HUDEP-2 (cell line): ENCODE measurements at regions not wholly inside any gene's neighbourhood (a gene's known extent, or its start where the extent isn't known, plus 50 kb on each side); places are given as distances from the start of the nearest gene placed in this dataset.
A peak's percentile ranks its signal among the peaks of the same experiment; 100 is the strongest.

Experiments used
- DNase-seq, 76 experiments: peaks; one replicate each; lab custom pipeline; 2025; ENCODE audit not compliant: unreplicated experiment in 76 of 76; lab: John Stamatoyannopoulos, UW

DNA sequence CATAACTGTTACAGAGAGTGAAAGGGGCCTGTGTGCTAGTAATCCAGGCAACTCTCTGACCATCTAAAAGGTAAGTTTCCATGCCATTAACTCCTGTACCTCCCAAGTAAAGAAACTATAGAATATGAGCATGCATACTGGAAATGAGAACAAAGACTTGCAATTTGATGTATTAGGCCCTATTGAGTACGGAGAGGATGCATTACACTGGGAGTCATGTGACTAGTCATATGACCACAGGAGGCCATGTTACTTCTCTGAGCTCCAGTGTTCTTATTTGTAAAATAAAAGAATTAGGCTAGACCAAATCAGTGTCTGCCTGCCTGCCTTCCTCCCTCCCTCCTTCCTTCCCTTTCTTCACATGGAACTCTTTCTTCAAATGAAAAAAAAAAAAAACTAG, 440.1 kb upstream of the CCDC196 start:
- DNase-seq: no peak

- DNase-seq: no peak
These were observed 439.6 kb upstream of the CCDC196 start for GRCh38 chr14:66046591-66046990.

GRCh38 chr14:66056268-66056907, 429.8 kb upstream of the CCDC196 start:
- DNase-seq: no peak

DNA sequence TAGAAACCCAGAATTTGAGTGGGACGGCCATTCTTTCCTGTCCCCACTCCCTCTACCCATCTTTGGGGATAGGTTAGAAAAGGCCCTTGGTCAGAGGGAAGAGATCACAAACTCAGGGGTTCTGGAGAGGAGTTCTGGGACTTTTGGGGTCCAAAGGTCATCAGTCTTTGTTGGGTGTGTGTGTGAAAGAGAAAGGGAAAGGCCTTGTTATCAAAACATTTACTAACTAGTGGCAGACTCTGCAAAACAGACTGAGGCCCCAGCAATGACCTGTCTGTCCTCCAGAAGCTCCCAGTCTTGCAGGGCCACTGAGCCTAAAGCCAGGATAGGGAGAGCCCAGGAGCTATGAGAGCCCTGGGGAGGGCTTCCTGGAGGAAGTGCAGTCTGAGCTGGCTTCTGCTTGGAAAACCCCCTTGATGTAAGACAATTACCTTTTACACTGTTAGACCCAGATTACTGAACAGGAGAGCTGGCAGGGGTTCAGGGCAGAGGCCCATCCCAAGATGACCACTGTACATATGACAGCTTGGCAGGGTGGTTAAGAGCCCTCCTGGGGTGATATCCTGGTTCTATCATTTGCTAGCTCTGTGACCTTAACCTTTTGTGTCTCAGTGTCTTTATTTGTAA, 429.1 kb upstream of the CCDC196 start:
- no peak for DNase-seq

GRCh38 chr14:66065188-66065587, 421.0 kb upstream of the CCDC196 start:
- DNase-seq: no peak

- no peak for DNase-seq
These were observed 419.0 kb upstream of the CCDC196 start for GRCh38 chr14:66066981-66067776.

- no peak for DNase-seq
These were observed 417.1 kb upstream of the CCDC196 start for GRCh38 chr14:66069036-66069435.

- no peak for DNase-seq
These were observed 416.2 kb upstream of the CCDC196 start for GRCh38 chr14:66069830-66070541.

GRCh38 chr14:66070542-66071319, 415.4 kb upstream of the CCDC196 start:
- DNase-seq: peak in 32 of 76 experiments; percentile 0 to 46 (median 10)

DNA sequence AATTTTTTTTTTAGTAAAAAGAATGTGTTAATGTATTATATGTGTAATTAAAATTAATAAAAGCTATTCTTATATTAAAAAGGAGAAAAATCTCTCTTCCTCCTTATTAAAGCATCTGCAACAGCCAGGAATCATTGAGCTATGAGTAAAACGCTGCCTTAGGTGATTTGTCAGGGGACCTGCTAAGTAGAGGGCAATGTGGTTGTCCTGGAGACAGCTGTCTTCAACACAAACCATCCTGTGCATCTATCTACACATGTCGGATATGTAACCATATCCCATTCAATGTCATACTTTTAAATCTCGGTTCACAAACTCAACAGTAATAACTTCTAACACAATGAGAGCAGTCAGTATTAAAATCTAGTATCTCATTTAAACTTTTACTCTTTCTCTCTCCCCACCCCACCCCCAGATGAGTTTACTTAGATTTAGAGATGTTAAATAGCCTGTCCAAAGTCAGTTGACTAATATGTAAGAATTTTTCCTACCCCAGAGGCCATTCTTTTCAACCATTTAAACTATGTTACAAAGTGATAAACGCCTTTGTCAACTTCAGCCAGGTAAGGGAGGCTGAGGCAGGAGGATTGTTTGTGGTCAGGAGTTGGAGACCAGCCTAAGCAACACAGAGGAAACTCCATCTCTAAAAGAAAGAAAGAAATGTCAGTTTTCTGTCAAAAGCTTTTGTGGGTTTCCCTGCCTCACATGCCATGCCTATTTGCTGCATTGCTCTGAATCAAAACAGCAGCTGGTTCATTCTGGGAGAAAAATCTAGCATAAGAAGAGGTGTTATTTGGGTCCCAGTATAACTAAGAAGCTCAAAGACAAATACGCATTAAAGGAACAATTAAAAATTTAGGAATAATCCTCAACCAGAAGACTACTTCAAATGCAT, 413.7 kb upstream of the CCDC196 start:
- no peak for DNase-seq

- DNase-seq: no peak
These were observed 411.6 kb upstream of the CCDC196 start for GRCh38 chr14:66074537-66074936.

GRCh38 chr14:66076176-66076575, 410.0 kb upstream of the CCDC196 start:
- no peak for DNase-seq

- DNase-seq: no peak
These were observed 408.2 kb upstream of the CCDC196 start for GRCh38 chr14:66078006-66078405.

GRCh38 chr14:66081594-66082376, 404.4 kb upstream of the CCDC196 start:
- no peak for DNase-seq

GRCh38 chr14:66085224-66085623, 400.9 kb upstream of the CCDC196 start:
- no peak for DNase-seq

- no peak for DNase-seq
These were observed 400.5 kb upstream of the CCDC196 start for GRCh38 chr14:66085665-66086064.

DNA sequence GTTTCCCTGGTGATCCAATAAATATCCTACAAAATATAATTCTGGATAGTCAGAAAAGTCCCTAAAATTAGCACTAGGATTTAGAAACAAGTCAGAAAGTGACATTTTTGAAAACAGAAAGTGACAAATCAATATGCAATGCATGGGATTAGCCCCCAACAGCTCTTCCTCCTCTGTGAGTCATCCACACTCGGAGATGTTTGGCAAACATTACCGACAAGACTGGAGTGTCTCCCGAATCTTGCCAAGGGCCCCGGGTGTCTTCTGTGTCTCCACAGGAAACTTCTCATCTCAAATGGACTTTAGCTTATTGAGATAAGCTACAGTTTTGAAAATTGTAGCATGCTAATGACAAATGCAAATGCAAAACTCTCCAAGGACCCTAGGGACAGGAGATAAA, 398.9 kb upstream of the CCDC196 start:
- no peak for DNase-seq

DNA sequence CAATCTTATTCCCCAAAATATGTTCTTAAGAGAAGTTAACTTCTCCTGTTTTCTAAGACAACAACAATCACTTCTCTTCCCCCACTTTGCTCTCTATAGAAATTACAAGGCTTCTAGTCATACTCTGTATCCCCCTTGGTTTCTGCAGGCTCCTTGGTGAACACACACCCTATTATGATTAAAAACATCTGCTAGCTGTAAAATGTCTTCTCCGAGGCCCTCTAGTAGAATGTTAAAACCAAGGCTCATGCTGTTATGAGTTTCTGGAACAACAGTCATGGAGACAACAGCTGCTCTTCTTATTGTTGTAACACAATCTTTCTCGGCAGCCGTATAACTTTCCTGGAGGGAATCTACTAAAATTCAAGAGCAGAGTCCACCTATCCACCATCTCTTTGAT, 397.5 kb upstream of the CCDC196 start:
- DNase-seq: no peak

DNA sequence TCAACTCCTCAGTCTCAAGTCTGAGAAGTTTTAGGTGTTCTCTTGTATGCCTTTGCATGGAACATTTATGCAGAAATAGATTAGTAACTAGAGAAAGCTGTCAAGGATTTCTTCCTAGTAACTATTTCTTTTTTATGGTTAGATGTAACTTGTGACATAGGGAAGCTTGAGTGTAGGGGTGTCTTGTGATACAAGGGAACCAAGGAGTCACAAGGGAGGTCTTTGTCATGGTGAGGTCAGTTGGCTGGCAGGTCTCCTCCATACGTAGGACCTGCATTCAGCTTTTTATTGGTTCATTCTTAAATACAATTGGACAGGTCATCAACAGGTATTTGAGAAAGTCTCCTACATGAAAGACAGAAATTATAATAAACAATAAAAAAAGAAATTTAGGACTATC, 394.0 kb upstream of the CCDC196 start:
- no peak for DNase-seq
